ENCODE measurements at regions not wholly inside any gene's neighbourhood (a gene's known extent, or its start where the extent isn't known, plus 50 kb on each side); places are given as distances from the start of the nearest gene placed in this dataset.

- no peak for ATAC-seq (replicated peaks)
- Mint-ChIP-seq H3K4me3 (no peak overlapping the region), H3K27me3 (no peaks in the 10 kb centered on the region), H3K4me1 (no peaks in the 10 kb centered on the region), H3K9me3 (peaks cover 4% of the 10 kb centered on the region), H3K36me3 (ENCODE audit: low read depth) (no peaks in the 10 kb centered on the region), H3K27ac (no peak overlapping the region)
These were observed 383.0 kb upstream of the ID4 start for GRCh38 chr6:19454001-19454720.

- ATAC-seq (replicated peaks), result no peak
- no peak overlapping the region for H3K4me3 Mint-ChIP-seq
These were observed 382.3 kb upstream of the ID4 start for GRCh38 chr6:19454721-19455392.

GRCh38 chr6:19463250-19463649, 373.9 kb upstream of the ID4 start:
- H3K9me3 Mint-ChIP-seq, result no peaks in the 10 kb centered on the region
- H3K4me1 Mint-ChIP-seq, result no peaks in the 10 kb centered on the region
- no peaks in the 10 kb centered on the region for H3K36me3 Mint-ChIP-seq (ENCODE audit: low read depth)
- H3K27me3 Mint-ChIP-seq, result no peaks in the 10 kb centered on the region
- no peak for ATAC-seq (replicated peaks)
- H3K27ac Mint-ChIP-seq, result no peak overlapping the region
- H3K4me3 Mint-ChIP-seq, result no peak overlapping the region

More at GRCh38 chr6:19454721-19455392, 382.3 kb upstream of the ID4 start:
- no peaks in the 10 kb centered on the region for H3K36me3 Mint-ChIP-seq (ENCODE audit: low read depth)
- H3K9me3 Mint-ChIP-seq, result no peaks in the 10 kb centered on the region
- no peaks in the 10 kb centered on the region for H3K4me1 Mint-ChIP-seq
- no peaks in the 10 kb centered on the region for H3K27me3 Mint-ChIP-seq
- H3K27ac Mint-ChIP-seq, result no peak overlapping the region

DNA sequence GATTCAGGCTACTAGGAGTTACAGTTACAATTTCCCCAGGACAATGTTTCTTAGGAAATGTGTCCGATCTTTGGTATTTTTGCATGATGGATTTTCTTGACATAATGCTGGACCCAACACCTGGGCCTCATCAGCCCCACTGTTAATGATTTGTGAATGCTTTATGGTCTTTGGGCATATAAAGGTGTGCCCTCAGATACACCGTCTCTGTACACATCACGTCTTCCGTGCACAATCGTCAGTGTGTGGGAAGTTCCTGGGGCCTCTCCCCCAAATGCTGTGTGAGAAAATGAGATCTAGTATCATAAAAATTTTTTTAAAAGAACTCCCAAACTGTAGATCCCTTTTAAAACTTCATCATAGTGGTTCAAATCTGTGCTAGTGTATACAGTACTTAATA, 373.2 kb upstream of the ID4 start:
- H3K4me1 Mint-ChIP-seq, result no peaks in the 10 kb centered on the region
- H3K4me3 Mint-ChIP-seq, result no peak overlapping the region
- no peaks in the 10 kb centered on the region for H3K36me3 Mint-ChIP-seq (ENCODE audit: low read depth)
- H3K27ac Mint-ChIP-seq, result no peak overlapping the region
- no peaks in the 10 kb centered on the region for H3K27me3 Mint-ChIP-seq
- no peaks in the 10 kb centered on the region for H3K9me3 Mint-ChIP-seq
- no peak for ATAC-seq (replicated peaks)

- ATAC-seq (replicated peaks), result no peak
- Mint-ChIP-seq H3K27ac (no peak overlapping the region), H3K36me3 (ENCODE audit: low read depth) (no peaks in the 10 kb centered on the region), H3K4me1 (no peaks in the 10 kb centered on the region), H3K9me3 (no peaks in the 10 kb centered on the region), H3K27me3 (no peaks in the 10 kb centered on the region), H3K4me3 (no peak overlapping the region)
These were observed 371.9 kb upstream of the ID4 start for GRCh38 chr6:19465256-19465655.

GRCh38 chr6:19465760-19466159, 371.4 kb upstream of the ID4 start:
- no peaks in the 10 kb centered on the region for H3K27me3 Mint-ChIP-seq
- ATAC-seq (replicated peaks), result no peak
- no peaks in the 10 kb centered on the region for H3K4me1 Mint-ChIP-seq
- H3K4me3 Mint-ChIP-seq, result no peak overlapping the region
- no peaks in the 10 kb centered on the region for H3K9me3 Mint-ChIP-seq
- no peak overlapping the region for H3K27ac Mint-ChIP-seq
- H3K36me3 Mint-ChIP-seq (ENCODE audit: low read depth), result no peaks in the 10 kb centered on the region

DNA sequence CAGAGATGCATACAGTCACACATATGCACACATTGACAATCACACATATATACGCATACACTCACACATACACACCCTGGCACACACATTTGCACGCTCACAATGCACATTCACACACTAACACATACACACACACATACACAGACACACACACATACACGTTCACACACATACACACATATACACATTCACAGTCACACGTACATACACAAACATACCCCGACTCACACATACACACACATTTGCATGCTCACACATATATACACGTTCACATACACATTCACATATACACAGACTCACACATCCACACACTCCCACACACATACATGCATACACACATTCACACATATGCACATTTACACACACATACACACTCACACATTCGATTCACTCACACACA, 366.8 kb upstream of the ID4 start:
- no peaks in the 10 kb centered on the region for H3K36me3 Mint-ChIP-seq (ENCODE audit: low read depth)
- ATAC-seq (replicated peaks), result no peak
- H3K4me1 Mint-ChIP-seq, result no peaks in the 10 kb centered on the region

DNA sequence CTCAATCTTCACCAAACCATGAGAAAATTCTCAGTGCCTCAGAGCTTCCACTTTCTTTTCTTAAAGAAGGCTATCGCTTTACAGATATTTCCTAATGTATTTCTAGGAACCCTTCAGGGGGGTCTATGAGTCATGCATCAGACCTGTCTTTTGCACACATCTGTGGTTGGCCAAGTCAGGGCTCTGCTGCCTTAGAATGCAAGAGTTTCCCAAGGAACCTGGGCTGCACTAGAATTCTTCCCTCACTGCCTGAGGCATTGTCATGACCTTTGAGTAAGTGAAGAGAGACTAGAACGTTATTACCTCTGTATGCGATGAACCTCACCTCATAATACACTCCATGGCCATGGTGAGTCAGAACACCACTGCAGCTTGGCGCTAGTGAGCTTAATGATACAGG, 365.0 kb upstream of the ID4 start:
- H3K9me3 Mint-ChIP-seq, result no peaks in the 10 kb centered on the region
- no peaks in the 10 kb centered on the region for H3K36me3 Mint-ChIP-seq (ENCODE audit: low read depth)
- H3K27me3 Mint-ChIP-seq, result no peaks in the 10 kb centered on the region
- H3K4me1 Mint-ChIP-seq, result no peaks in the 10 kb centered on the region
- no peak for ATAC-seq (replicated peaks)
- H3K4me3 Mint-ChIP-seq, result no peak overlapping the region
- no peak overlapping the region for H3K27ac Mint-ChIP-seq

More for the DNA sequence above, 366.8 kb upstream of the ID4 start:
- no peak overlapping the region for H3K27ac Mint-ChIP-seq
- H3K27me3 Mint-ChIP-seq, result no peaks in the 10 kb centered on the region
- no peak overlapping the region for H3K4me3 Mint-ChIP-seq
- H3K9me3 Mint-ChIP-seq, result no peaks in the 10 kb centered on the region

DNA sequence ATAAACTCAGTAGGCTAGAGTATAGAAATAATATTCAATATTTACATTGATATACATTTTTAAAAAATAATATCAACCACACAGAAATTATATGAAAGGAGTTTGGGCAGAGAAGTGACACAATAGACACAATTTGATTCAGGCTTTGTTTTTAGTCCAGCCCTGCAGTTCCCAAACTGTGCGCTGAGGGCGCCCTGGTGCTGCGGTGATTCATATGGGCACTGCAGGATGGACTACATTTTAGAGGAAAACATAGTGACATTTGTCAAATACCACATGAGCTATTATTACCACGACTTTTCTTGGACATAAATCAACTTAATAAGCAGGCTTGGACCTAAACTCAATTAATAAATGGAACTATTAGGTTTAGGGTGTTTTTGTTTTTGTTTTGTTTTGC, 364.3 kb upstream of the ID4 start:
- H3K36me3 Mint-ChIP-seq (ENCODE audit: low read depth), result no peaks in the 10 kb centered on the region
- no peaks in the 10 kb centered on the region for H3K9me3 Mint-ChIP-seq
- H3K4me1 Mint-ChIP-seq, result no peaks in the 10 kb centered on the region
- no peak overlapping the region for H3K4me3 Mint-ChIP-seq
- no peak for ATAC-seq (replicated peaks)
- no peak overlapping the region for H3K27ac Mint-ChIP-seq
- H3K27me3 Mint-ChIP-seq, result no peaks in the 10 kb centered on the region

DNA sequence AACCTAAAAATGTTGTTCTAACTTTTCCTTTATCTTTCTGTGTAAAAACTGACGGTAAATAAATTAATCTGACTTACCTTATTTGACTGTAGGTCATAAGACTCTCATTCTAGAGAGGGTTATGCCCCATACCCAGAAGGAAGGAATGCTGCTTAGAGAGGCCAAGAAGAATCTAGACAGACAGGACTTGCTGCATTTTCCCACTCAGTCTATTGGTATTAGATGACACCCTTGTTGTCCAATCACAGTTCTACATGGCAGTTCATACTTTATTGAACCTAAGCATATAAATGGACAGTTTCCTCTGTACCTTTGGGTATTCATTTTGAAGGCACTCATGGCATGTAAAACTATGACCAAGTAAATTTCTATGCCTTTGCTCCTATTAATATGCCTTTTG, 359.6 kb upstream of the ID4 start:
- ATAC-seq (replicated peaks), result no peak
- Mint-ChIP-seq H3K36me3 (ENCODE audit: low read depth) (no peaks in the 10 kb centered on the region), H3K9me3 (peaks cover 5% of the 10 kb centered on the region), H3K4me3 (no peak overlapping the region), H3K27me3 (no peaks in the 10 kb centered on the region), H3K4me1 (no peaks in the 10 kb centered on the region), H3K27ac (no peak overlapping the region)

- Mint-ChIP-seq H3K27me3 (no peaks in the 10 kb centered on the region), H3K9me3 (peaks cover 9% of the 10 kb centered on the region), H3K4me3 (no peak overlapping the region), H3K36me3 (ENCODE audit: low read depth) (no peaks in the 10 kb centered on the region), H3K4me1 (no peaks in the 10 kb centered on the region), H3K27ac (no peak overlapping the region)
- ATAC-seq (replicated peaks), result no peak
These were observed 358.9 kb upstream of the ID4 start for GRCh38 chr6:19478273-19478672.

DNA sequence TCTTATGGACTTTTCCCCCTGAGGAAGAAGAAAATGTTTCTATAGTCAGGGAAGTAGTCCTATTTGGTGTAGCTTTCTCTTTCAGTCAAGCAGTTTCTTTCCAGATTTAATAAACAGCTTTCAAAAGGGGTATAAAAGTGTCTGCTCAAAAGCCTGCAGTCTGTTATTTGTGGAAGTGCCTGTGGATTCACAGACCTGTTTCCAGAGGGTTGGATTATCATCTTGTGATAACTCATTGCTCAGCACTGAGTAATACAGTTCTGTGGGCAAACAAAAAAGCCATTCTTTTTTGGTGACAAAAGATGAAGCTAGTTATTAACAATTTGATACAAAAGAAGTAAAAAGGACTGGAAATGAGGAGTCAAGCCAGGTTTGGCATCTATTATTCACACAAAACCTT, 358.2 kb upstream of the ID4 start:
- Mint-ChIP-seq H3K27me3 (no peaks in the 10 kb centered on the region), H3K27ac (no peak overlapping the region), H3K4me3 (no peak overlapping the region), H3K36me3 (ENCODE audit: low read depth) (no peaks in the 10 kb centered on the region), H3K4me1 (no peaks in the 10 kb centered on the region), H3K9me3 (peaks cover 9% of the 10 kb centered on the region)
- ATAC-seq (replicated peaks), result no peak

GRCh38 chr6:19479551-19479950, 357.6 kb upstream of the ID4 start:
- Mint-ChIP-seq H3K36me3 (ENCODE audit: low read depth) (no peaks in the 10 kb centered on the region), H3K27me3 (no peaks in the 10 kb centered on the region), H3K4me1 (no peaks in the 10 kb centered on the region), H3K9me3 (peaks cover 9% of the 10 kb centered on the region), H3K4me3 (no peak overlapping the region), H3K27ac (no peak overlapping the region)
- no peak for ATAC-seq (replicated peaks)

GRCh38 chr6:19492636-19493405, 344.3 kb upstream of the ID4 start:
- no peak for ATAC-seq (replicated peaks)
- Mint-ChIP-seq H3K27ac (no peak overlapping the region), H3K4me1 (no peaks in the 10 kb centered on the region), H3K27me3 (no peaks in the 10 kb centered on the region), H3K4me3 (no peak overlapping the region), H3K36me3 (ENCODE audit: low read depth) (no peaks in the 10 kb centered on the region), H3K9me3 (peaks cover 8% of the 10 kb centered on the region)

- no peak overlapping the region for H3K4me3 Mint-ChIP-seq
- H3K9me3 Mint-ChIP-seq, result peaks cover 7% of the 10 kb centered on the region
- ATAC-seq (replicated peaks), result no peak
- no peaks in the 10 kb centered on the region for H3K36me3 Mint-ChIP-seq (ENCODE audit: low read depth)
- no peaks in the 10 kb centered on the region for H3K4me1 Mint-ChIP-seq
- no peak overlapping the region for H3K27ac Mint-ChIP-seq
- no peaks in the 10 kb centered on the region for H3K27me3 Mint-ChIP-seq
These were observed 335.4 kb upstream of the ID4 start for GRCh38 chr6:19501737-19502245.
